ENCODE measurements at regions not wholly inside any gene's neighbourhood (a gene's known extent, or its start where the extent isn't known, plus 50 kb on each side); places are given as distances from the start of the nearest gene placed in this dataset.

DNA sequence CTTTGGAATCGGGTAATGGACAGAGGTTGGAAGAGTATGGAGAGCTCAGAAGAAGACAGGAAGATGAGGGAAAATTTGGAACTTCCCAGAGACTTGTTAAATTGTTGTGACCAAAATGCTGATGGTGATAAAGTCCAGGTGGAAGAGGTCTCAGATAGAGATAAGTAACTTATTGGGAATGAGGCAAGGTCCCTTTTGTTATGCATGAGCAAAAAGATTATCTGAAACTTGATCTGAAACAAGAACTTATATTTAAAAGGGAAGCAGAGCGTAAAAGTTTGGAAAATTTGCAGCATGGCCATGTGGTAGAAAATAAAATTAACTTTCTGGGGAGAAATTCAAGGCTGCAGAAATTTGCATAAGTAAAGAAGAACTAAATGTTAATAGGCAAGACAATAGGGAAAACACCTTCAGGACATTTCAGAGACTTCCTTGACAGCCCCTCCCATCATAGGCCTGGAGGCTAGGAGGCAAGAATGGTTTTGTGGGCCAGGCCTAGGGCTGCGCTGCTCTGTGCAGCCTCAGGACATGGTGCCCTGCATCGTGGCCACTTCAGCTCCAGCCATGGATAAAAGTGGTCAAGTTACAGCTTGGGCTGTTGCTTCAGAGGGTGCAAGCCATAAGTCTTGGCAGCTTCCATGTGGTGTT, 425.7 kb upstream of the PRICKLE1 start:
- DNase-seq (ENCODE audit: low spot score): no peak

DNA sequence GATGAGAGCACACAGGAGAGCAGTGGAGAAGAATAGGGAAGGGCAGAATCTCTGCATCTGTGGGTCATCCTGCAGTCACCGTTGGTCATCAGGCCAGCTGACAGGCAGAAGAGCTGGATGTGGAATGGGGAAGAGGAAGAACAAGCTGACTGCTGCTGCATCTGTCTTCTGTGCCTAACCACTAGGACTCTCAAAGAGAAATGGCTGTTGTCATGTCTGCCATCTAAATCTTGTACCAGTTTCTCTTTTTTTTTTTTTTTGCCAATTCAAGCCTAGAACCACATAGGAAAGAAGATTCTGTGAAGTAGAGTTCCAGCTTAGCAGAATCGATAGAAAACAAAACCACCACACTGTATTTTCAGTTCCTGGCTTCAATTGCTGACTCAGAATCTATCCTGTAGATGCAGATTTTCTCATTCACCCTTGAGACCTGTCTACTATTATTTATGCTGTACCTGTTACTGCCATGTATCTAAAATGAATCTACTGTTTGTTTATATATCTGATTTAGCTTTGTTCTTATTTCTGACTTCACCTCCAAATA, 421.9 kb upstream of the PRICKLE1 start:
- no peak for DNase-seq (ENCODE audit: low spot score)

DNA sequence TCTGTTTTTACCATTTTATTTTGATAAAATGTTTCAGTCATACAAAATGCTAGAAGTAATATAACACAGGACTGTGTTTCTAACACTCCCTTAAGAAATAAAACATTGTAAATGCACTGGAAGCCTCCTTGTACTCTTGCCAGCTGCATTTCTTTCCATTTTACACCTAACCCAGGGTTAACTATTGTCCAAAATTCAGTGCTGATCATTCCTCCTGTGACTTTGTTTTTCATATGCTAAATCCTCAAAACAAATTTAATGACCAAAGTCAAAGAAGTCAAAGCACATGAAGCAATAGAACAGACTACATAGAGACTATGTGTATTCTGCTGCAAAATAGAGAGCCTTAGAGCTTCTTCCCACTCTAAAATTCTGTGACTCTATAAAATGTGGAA, 420.3 kb upstream of the PRICKLE1 start:
- DNase-seq (ENCODE audit: low spot score): no peak

DNA sequence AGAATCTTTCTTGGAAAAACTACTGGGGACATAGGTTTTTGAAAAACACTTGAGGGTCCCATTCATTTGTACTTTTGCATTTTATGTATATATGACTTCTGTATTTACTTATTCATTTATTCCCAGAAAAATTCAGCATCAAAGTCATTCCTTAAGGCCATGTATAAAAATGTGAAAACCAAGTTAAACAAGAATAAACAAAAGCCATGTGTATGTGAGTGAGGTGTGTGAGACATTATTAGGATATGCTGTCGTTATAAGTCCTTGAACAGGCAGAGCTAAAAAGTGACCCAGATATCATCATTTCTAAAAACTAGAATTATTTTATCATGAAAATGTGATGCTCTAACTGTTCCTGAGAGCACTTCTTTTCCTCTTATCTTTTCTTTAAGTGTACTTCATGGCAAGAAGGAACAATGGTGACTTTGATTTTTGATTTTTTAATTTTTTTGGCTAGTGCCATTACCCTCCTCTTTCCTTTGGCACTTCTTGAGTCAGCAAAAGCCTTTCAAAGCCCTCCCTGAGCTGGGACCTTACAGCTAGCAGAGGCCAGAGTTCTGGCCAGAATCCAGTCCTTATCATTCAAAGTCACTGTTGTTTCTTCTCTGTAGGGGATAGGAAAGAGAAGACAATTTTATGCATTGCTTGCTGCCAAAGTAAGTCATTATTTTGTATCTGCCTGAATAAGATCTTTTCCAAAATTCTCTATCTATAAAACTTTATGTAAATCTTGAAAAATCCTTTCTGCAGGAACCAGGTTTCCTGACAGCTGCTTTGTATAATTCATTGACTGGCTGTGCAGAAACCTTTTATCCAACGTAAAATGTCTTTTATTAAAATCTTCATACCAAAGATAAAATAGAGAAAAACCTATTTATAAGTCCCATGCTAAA, 419.7 kb upstream of the PRICKLE1 start:
- DNase-seq (ENCODE audit: low spot score): no peak

DNA sequence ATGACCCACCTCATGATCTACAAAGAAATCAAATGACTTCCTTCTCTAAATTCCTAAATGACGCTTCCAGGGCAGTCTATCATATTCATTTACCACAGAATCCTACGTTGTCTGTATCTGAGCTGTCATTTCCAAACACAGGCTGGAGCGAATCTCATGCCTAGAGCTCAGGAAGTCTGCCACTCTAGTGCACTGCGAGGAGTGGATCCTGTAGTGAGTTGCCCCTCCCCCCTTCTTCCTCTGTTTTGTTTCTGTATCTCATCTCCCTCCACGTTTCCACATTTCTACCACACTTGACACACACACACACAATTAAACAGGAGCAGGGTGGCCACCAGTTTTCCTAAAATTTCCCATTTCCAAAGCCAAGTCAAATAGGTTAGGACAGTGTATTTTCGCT, 415.4 kb upstream of the PRICKLE1 start:
- no peak for DNase-seq (ENCODE audit: low spot score)

DNA sequence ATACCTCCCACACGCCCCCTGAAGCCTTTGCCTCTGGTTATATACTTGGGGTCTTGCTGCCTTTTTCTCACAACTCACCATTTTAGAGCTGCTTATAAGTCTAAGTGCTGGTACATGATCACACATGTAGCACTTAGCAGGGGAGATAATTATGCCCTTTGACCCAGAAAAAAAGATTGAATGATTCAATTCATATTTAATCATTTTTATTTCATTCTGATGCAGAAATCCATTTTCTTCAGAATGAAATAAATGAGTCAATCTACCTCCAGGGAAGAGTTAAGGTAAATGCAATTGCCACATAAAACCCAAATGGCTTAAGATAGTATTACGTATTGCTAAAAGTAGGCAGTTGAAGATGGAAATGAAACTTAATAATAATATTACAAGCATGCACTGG, 414.6 kb upstream of the PRICKLE1 start:
- no peak for DNase-seq (ENCODE audit: low spot score)

DNA sequence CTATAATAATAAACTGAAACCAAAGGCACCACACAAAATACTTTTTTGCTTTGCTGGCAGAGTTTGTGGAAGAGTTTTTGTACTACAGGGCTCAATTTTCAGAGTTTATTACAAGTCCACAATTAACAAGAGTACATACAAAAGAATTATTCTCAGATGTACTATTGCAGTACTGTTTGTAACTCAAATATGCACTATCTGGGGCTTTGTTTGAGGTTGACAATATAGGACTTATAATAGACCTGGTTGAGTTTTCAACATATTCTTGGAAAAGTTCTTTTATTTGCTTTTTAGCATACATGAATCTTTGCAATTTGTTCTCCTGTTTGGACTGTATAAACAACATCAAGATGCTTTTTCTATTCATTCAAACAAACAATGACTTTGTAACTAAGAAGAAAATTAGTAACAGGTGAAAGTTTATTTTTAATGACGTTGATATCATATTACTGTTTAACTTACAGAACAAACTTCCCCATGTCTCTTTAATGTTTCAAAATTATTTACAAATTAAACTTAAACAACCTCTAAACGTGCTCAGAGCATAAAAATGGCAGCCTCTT, 407.4 kb upstream of the PRICKLE1 start:
- DNase-seq (ENCODE audit: low spot score): no peak

DNA sequence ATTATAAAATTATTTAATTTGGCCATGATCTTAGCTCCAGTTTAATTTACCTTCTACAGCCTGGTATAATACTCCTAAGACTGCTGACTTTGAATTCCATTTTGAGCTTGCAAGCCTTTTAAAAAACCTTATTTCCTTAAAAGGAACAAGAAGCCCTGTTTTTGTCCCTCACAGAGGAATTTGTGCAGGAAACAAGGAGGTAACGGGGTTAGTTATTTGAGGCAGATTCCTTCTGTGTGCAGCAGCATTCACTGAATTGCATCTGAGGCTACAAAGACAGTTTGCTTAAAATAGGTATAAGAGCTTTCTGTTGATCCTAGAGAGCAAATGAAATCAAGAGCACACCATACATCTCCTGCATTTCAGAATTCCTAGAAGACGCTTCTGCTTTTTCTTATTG, 403.3 kb upstream of the PRICKLE1 start:
- DNase-seq (ENCODE audit: low spot score): no peak

DNA sequence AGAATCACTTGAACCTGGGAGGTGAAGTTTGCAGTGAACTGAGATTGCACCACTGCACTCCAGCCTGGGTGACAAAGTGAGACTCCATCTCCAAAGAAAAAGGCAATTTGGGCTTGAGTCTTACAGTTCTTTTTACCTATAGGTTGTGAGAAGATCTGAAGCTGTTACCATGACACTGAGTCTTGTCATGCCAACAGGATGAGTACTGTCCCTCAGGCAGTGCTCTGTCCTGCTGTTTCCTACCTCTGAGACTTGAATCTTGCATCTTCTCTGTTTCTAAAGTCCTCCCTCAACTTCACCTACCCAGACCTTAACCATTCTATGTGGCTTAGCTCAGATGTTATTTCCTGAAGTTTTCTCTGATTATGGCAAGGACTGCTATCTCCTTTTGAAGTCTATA, 400.8 kb upstream of the PRICKLE1 start:
- no peak for DNase-seq (ENCODE audit: low spot score)

DNA sequence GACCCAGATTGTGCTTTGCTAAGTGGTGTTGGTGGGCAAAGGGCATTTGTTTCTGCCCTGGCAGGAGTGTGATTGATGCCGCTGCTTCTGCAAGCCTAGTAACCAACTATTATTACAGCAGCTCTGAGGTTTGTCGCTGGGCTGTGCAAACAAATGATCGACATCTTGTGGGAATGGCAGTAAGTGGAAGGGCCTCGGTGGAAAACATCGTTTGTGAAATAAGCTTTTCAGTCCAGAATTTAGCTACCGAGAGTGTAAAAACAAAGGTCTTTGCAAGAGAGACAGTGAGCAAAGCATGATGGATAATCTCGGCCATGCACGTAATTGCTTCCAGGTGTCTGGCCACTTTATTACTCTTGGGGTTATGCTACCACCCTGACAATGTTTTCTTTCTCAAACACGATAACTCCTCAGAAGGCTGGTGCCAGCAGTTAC, 397.7 kb upstream of the PRICKLE1 start:
- no peak for DNase-seq (ENCODE audit: low spot score)

DNA sequence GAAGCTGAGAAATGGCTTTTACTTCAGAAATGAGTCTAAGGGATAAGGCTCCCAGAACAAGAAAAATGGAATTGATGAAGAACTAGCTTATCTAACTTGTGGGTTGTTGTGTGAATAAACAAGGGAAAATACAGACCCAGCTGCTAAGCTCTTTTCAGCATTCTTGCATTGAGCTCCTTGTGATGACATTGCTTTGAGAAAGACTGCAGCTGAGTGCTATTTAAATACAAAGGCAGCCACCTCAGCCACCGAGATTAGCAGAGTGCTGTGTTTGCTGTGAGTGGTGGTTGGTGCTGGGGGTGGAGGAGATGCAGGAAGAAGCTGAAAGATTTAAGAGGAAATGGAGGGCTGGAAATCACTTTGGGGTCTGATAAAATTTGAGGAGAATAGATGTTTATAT, 396.0 kb upstream of the PRICKLE1 start:
- no peak for DNase-seq (ENCODE audit: low spot score)

DNA sequence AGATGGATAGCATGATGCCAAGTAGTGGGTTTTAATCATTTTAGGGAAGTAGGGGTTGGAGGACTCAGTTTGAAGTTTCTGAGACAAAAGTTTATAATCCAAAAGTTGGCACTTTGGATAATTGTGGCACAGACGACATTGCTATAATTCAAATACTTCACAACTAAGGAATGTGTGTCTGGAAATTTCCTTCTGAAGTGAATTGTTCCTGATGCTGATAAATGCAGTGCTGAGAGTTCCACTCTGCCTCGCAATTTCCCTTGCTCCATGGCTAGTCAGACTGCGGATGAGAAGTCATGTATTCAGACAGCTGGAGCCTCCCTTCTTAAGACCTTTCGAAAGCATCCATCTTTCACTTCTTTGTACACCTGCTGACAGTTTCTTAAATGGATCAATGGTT, 393.3 kb upstream of the PRICKLE1 start:
- no peak for DNase-seq (ENCODE audit: low spot score)

DNA sequence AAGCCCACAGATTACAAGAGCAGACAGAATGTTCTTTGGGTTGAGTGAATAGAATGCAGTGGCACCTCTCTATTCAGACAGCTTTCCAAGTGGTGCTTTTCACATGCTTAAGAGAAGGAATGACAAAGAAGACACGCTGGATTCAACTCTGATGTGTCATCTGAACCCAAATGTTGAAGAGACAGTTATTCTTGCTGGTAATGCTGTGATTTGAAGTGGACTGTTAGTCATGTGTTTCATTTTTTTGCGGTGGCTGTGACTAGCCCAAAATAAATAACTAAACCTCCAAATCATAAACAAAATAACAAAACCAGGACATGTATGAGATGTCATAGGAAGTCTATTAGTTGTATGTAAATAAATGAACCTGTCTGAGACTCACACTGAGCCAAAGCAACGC, 391.8 kb upstream of the PRICKLE1 start:
- peak; percentile 27 for DNase-seq (ENCODE audit: low spot score)

DNA sequence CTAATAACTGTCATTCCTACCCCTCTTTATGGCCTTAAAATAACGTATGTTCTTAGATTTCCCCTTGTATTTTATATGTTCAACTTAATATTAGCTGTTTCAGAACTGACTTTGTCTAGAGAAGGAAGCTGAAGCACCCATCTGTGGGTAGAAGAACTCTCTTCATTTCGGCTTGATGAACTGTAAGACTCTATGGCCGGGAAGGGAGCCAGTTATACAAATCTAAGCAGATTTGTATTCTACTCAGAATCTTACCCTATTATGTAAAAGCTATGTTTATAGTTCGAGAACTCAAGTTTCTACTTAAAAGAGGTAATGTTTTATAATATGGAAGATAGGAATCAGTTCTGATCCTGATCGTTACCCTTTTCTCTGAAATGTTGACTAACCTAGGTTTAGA, 390.9 kb upstream of the PRICKLE1 start:
- no peak for DNase-seq (ENCODE audit: low spot score)

DNA sequence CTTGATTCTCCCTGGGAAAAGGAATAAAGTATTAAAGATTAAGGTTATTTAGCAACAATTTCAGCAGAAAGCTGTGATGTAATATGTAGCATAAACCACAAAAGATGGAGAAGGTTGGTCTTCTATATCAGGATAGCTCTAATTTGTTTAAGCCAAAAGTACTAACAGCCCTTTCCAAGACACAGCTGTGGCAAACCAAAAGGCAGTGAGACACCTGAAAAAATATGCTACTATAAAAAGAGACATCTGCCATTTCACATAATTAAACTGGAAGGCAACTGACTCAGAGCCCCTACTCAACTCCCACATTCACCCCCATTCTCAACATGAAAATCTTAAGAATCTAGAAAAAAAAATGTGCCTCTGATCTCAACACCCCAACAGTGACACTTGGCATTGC, 390.2 kb upstream of the PRICKLE1 start:
- no peak for DNase-seq (ENCODE audit: low spot score)

DNA sequence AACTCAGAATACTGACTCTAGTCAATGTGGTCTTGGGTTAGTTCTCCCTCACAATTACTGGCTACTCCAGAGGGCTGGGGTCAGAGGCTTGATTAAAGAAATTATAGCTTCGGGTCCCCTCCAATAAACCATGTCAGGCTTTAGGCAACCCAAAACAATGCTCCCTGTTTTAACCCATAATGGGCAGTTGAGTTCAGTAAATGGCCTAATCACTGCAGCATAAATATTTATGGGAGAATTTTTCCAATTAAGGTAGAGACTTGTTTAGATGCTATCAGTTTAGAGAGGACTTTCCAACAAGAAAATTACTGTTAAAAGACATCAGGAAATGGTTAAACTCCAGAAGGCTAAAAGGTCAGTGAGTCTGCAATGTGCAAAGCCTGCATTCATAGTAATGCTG, 389.2 kb upstream of the PRICKLE1 start:
- no peak for DNase-seq (ENCODE audit: low spot score)

DNA sequence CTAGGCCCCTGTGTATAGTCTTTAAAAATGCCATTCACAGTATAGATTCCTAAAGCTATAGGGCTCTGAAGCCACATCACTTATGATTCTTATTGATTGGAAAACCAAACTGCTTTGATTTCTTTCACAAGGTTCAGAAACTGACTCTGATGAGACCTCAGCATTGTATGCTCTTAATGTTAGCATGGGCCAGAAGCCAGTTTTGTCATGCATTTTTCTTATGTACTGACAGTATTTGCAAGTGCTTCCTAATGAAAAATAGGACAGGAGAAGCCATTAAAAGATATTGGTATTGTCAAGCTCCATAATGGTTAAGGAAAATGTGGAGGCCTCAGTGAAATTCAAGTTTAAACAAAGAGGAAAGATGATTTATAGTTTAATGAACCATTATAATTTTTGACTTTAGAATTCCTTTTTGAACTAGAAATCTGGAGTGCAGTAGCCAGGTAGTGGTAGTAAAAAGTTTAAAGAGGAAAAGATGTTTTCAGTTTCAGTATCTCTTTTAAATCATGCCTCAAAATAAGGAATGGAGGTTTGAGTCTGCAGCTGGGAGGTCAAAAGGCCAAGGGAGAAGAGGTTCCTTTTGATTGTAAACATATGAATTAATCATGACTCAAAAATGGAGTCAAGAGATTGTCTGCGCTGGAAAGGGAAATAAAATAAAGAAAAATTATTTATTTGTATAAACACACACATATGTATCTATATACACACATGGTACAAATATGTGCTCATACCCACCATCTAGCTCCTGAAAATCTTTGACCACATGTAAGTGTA, 388.1 kb upstream of the PRICKLE1 start:
- no peak for DNase-seq (ENCODE audit: low spot score)

DNA sequence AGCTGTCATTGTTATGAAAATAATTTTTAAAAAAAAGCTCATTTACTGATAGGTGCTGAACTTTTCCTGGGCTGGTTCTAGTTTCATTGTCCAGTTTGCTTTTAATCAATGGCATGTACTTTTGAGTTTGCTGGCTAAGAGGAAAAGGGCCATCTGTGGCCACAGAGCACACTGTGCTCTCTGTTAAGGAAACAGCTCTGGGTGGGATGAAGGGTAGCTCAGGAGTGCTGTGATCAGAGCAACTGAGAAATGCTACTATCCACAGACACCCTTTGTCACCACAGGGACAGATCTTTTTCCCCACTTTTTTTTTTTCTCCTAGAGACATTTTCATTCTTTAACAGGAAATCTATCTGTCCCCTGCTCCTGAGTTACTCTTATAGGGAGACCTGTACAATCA, 387.1 kb upstream of the PRICKLE1 start:
- DNase-seq (ENCODE audit: low spot score): no peak

DNA sequence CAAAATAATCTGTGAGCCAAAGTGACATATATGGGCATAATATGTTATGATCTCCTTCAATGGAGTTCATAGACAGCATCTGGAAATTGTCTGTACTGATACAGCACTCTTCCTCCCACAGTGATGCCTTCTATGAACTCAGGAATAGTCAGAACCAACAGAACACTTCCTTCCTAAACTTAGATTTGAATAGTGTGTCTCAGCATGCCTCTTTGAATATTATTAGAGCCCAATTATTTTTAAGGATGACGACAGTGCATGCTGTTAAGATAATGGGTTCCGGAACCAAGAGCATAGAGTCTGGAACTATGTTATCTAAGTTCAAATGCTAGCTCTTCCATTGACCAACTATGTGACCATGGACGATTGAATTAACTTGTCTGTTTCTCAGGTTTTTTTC, 386.6 kb upstream of the PRICKLE1 start:
- no peak for DNase-seq (ENCODE audit: low spot score)

DNA sequence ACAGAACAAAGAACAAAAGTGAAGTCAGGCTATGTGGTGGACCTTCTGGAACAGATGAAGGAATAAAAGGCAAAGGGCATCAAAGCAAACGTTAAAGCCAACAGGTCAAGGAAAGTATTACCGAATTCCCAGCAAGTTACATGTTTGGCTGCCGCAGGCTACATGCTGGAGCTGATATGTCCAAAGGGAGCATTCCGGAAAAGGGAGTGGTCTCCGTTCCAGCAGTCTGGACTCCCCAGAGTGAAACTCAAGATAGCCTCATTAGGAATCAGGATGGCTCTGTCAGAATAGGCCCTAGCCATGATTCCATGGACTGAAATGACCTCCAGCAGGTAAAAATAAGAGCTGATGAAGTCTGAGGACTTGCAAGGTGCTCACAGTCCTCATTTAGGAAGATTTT, 379.8 kb upstream of the PRICKLE1 start:
- no peak for DNase-seq (ENCODE audit: low spot score)

DNA sequence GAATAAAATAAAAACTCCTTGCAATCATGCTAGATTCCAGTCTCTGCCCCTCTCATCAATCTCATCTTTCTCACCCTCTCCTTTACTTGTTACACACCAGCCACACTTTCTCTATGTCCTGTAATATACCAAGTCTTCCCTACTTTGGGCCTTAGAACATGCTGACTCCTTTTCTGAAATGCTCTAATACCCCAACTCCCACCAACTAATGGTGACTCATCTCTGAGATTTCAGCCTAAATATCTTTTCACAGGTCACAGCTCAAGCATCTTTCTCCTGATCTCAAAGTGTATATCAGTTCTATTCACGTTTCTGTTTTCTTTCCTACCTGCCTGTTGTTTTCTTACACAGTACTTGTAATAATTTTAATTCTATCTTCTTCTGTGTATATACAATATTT, 378.9 kb upstream of the PRICKLE1 start:
- no peak for DNase-seq (ENCODE audit: low spot score)

DNA sequence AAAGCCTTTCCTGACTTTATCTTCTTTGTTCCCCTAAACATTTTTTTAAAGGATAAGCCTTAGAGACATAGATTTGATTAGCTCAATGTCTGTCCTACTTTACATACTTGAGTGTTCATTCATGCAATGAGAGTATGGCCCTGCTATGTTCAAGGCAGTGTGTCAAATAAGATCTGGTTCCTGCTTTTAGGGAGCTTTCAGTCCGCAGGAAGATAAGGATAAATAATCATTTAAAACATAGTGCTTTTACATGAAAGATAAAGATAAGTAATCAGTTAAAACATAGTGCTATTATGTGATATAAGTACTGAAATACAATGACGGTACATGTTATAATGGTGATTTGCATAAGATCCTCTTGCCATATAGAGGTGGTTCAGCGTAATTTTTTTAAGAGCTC, 378.3 kb upstream of the PRICKLE1 start:
- DNase-seq (ENCODE audit: low spot score): no peak

All from AG08395 (cell line).